WTC11 (cell line): ENCODE measurements at regions not wholly inside any gene's neighbourhood (a gene's known extent, or its start where the extent isn't known, plus 50 kb on each side); places are given as distances from the start of the nearest gene placed in this dataset.

Source experiments
- ATAC-seq: fragments of 200-7000 bp; cut with Tn5 transposase; 2 replicates; pipeline ENCODE4 v1.10.0; 2021; ENCODE audit warnings: mild to moderate bottlenecking, moderate library complexity
- CTCF ChIA-PET: fragments of 300-600 bp; sonication (Branson Sonifier 250); formaldehyde crosslinking; loops from one replicate; lab custom pipeline; 2021; ENCODE audit warnings: antibody characterized with exemption; lab: Charles Lee
- POLR2A ChIA-PET: fragments of 350-600 bp; sonication (Branson Sonifier 250); formaldehyde crosslinking; loops from one replicate; lab custom pipeline; 2021; ENCODE audit warnings: antibody characterized with exemption; lab: Charles Lee
- DNase-seq: peaks from one replicate; pipeline ENCODE4 v3.0.0; 2021; ENCODE audit warnings: low spot score
- H3K27ac Mint-ChIP-seq: 2 replicates; pipeline ENCODE4 v1.8.0; 2021; ENCODE audit warnings: mixed read lengths
- H3K27me3 Mint-ChIP-seq: 2 replicates; pipeline ENCODE4 v1.8.0; 2021; ENCODE audit warnings: low read depth, mild to moderate bottlenecking, moderate library complexity, mixed read lengths
- H3K36me3 Mint-ChIP-seq: 2 replicates; pipeline ENCODE4 v1.8.0; 2021; ENCODE audit warnings: mixed read lengths
- H3K4me1 Mint-ChIP-seq: 2 replicates; pipeline ENCODE4 v1.8.0; 2022; ENCODE audit warnings: mixed read lengths
- H3K4me3 Mint-ChIP-seq: 2 replicates; pipeline ENCODE4 v1.8.0; 2021; ENCODE audit warnings: mild to moderate bottlenecking, moderate library complexity, mixed read lengths
- H3K9me3 Mint-ChIP-seq: 2 replicates; pipeline ENCODE4 v1.8.0; 2021; ENCODE audit warnings: mixed read lengths
- CBFB ChIP-seq: sonication (generic); formaldehyde crosslinking; IDR thresholded peaks from 2 replicates; pipeline ENCODE4 v1.8.1; 2022; ENCODE audit warnings: mild to moderate bottlenecking, low read depth, missing genetic modification reagents
- E2F5 ChIP-seq: sonication (generic); formaldehyde crosslinking; IDR thresholded peaks from 2 replicates; pipeline ENCODE4 v1.8.1; 2022; ENCODE audit warnings: mild to moderate bottlenecking, moderate library complexity, missing genetic modification reagents
- EMX1 ChIP-seq: fragments of 250-450 bp; sonication (Bioruptor Pico); IDR thresholded peaks from 2 replicates; pipeline ENCODE4 v1.8.0; 2021; ENCODE audit warnings: mild to moderate bottlenecking
- ESRRA ChIP-seq: sonication (generic); formaldehyde crosslinking; IDR thresholded peaks from 2 replicates; pipeline ENCODE4 v1.8.1; 2022; ENCODE audit warnings: mild to moderate bottlenecking, missing genetic modification reagents, borderline replicate concordance
- FOXP4 ChIP-seq: sonication (generic); formaldehyde crosslinking; IDR thresholded peaks from 2 replicates; pipeline ENCODE4 v1.8.0; 2022; ENCODE audit warnings: mild to moderate bottlenecking, missing genetic modification reagents
- MAX ChIP-seq: sonication (generic); formaldehyde crosslinking; IDR thresholded peaks from 2 replicates; pipeline ENCODE4 v1.8.0; 2022; ENCODE audit warnings: mild to moderate bottlenecking, missing genetic modification reagents
- MXD4 ChIP-seq: fragments of 250-450 bp; sonication (Bioruptor Pico); IDR thresholded peaks from 2 replicates; pipeline ENCODE4 v1.8.0; 2021; ENCODE audit warnings: mild to moderate bottlenecking, moderate library complexity, borderline replicate concordance
- NR1H2 ChIP-seq: sonication (generic); formaldehyde crosslinking; IDR thresholded peaks from 2 replicates; pipeline ENCODE4 v1.9.0; 2021; ENCODE audit warnings: mild to moderate bottlenecking, moderate library complexity, missing genetic modification reagents
- PRDM15 ChIP-seq: sonication (generic); formaldehyde crosslinking; IDR thresholded peaks from 2 replicates; pipeline ENCODE4 v1.8.0; 2022; ENCODE audit warnings: missing genetic modification reagents
- SOX15 ChIP-seq: fragments of 250-450 bp; sonication (Bioruptor Pico); IDR thresholded peaks from 2 replicates; pipeline ENCODE4 v1.9.0; 2021; ENCODE audit warnings: mild to moderate bottlenecking
- USF1 ChIP-seq: sonication (generic); formaldehyde crosslinking; IDR thresholded peaks from 2 replicates; pipeline ENCODE4 v1.8.0; 2022; ENCODE audit warnings: mild to moderate bottlenecking, missing genetic modification reagents
- ZBTB43 ChIP-seq: sonication (generic); formaldehyde crosslinking; IDR thresholded peaks from 2 replicates; pipeline ENCODE4 v1.8.1; 2023; ENCODE audit warnings: mild to moderate bottlenecking, missing genetic modification reagents
- ZNF138 ChIP-seq: sonication (generic); formaldehyde crosslinking; conservative IDR thresholded peaks from 2 replicates; pipeline ENCODE4 v1.8.1; 2022; ENCODE audit warnings: mild to moderate bottlenecking, moderate library complexity, missing genetic modification reagents
- ZNF263 ChIP-seq: sonication (generic); formaldehyde crosslinking; IDR thresholded peaks from 2 replicates; pipeline ENCODE4 v1.8.1; 2022; ENCODE audit warnings: low read depth, mild to moderate bottlenecking, moderate library complexity, missing genetic modification reagents
- ZNF396 ChIP-seq: fragments of 250-450 bp; sonication (Bioruptor Pico); IDR thresholded peaks from 2 replicates; pipeline ENCODE4 v1.8.0; 2021; ENCODE audit warnings: mild to moderate bottlenecking, moderate library complexity, borderline replicate concordance
- TF ChIP-seq, protein P1 (sequence below): fragments of 250-450 bp; sonication (Bioruptor Pico); IDR thresholded peaks from 2 replicates; pipeline ENCODE4 v2.1.2; 2022; ENCODE audit warnings: mild to moderate bottlenecking, moderate library complexity
- TF ChIP-seq, protein P2 (sequence below): sonication (generic); formaldehyde crosslinking; IDR thresholded peaks from 2 replicates; pipeline ENCODE4 v1.8.0; 2023; ENCODE audit warnings: mild to moderate bottlenecking, missing genetic modification reagents
- TF ChIP-seq, protein P3 (sequence below): sonication (generic); formaldehyde crosslinking; IDR thresholded peaks from 2 replicates; pipeline ENCODE4 v1.8.1; 2023; ENCODE audit warnings: mild to moderate bottlenecking, missing genetic modification reagents, borderline replicate concordance

- DNase-seq (no peak), ATAC-seq (no peak)
- POLR2A ChIA-PET = no interaction called here
- CTCF ChIA-PET = interaction anchor here (1.5 to 3.4 kb wide), 2 partner anchors 46 to 285 kb away, joined by 3 to 29 read pairs; no protein-coding TSS in a partner anchor
- H3K27ac Mint-ChIP-seq = no peak overlapping the region
- H3K27me3 Mint-ChIP-seq = no peaks in the 10 kb centered on the region
- no peak for TF ChIP-seq SOX15 (CRISPR knock-in tag)
- no peak for TF ChIP-seq CBFB (CRISPR knock-in tag)
- no peak for TF ChIP-seq MXD4 (CRISPR knock-in tag)
- no peak for TF ChIP-seq ZNF263 (CRISPR knock-in tag)
- TF ChIP-seq ZNF396 (CRISPR knock-in tag) = no peak
- TF ChIP-seq, protein P1, sequence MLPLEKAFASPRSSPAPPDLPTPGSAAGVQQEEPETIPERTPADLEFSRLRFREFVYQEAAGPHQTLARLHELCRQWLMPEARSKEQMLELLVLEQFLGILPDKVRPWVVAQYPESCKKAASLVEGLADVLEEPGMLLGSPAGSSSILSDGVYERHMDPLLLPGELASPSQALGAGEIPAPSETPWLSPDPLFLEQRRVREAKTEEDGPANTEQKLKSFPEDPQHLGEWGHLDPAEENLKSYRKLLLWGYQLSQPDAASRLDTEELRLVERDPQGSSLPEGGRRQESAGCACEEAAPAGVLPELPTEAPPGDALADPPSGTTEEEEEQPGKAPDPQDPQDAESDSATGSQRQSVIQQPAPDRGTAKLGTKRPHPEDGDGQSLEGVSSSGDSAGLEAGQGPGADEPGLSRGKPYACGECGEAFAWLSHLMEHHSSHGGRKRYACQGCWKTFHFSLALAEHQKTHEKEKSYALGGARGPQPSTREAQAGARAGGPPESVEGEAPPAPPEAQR (CRISPR knock-in tag) = no peak
- TF ChIP-seq PRDM15 = no peak
- TF ChIP-seq ZBTB43 (CRISPR knock-in tag) = no peak
- TF ChIP-seq MAX (CRISPR knock-in tag) = no peak
- no peak for TF ChIP-seq FOXP4
- no peak for TF ChIP-seq ZNF138 (CRISPR knock-in tag)
- no peak for TF ChIP-seq USF1 (CRISPR knock-in tag)
- TF ChIP-seq ESRRA (CRISPR knock-in tag) = no peak
- no peak for TF ChIP-seq NR1H2 (CRISPR knock-in tag)
- TF ChIP-seq, protein P2, sequence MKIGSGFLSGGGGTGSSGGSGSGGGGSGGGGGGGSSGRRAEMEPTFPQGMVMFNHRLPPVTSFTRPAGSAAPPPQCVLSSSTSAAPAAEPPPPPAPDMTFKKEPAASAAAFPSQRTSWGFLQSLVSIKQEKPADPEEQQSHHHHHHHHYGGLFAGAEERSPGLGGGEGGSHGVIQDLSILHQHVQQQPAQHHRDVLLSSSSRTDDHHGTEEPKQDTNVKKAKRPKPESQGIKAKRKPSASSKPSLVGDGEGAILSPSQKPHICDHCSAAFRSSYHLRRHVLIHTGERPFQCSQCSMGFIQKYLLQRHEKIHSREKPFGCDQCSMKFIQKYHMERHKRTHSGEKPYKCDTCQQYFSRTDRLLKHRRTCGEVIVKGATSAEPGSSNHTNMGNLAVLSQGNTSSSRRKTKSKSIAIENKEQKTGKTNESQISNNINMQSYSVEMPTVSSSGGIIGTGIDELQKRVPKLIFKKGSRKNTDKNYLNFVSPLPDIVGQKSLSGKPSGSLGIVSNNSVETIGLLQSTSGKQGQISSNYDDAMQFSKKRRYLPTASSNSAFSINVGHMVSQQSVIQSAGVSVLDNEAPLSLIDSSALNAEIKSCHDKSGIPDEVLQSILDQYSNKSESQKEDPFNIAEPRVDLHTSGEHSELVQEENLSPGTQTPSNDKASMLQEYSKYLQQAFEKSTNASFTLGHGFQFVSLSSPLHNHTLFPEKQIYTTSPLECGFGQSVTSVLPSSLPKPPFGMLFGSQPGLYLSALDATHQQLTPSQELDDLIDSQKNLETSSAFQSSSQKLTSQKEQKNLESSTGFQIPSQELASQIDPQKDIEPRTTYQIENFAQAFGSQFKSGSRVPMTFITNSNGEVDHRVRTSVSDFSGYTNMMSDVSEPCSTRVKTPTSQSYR (CRISPR knock-in tag) = no peak
- TF ChIP-seq, protein P3, sequence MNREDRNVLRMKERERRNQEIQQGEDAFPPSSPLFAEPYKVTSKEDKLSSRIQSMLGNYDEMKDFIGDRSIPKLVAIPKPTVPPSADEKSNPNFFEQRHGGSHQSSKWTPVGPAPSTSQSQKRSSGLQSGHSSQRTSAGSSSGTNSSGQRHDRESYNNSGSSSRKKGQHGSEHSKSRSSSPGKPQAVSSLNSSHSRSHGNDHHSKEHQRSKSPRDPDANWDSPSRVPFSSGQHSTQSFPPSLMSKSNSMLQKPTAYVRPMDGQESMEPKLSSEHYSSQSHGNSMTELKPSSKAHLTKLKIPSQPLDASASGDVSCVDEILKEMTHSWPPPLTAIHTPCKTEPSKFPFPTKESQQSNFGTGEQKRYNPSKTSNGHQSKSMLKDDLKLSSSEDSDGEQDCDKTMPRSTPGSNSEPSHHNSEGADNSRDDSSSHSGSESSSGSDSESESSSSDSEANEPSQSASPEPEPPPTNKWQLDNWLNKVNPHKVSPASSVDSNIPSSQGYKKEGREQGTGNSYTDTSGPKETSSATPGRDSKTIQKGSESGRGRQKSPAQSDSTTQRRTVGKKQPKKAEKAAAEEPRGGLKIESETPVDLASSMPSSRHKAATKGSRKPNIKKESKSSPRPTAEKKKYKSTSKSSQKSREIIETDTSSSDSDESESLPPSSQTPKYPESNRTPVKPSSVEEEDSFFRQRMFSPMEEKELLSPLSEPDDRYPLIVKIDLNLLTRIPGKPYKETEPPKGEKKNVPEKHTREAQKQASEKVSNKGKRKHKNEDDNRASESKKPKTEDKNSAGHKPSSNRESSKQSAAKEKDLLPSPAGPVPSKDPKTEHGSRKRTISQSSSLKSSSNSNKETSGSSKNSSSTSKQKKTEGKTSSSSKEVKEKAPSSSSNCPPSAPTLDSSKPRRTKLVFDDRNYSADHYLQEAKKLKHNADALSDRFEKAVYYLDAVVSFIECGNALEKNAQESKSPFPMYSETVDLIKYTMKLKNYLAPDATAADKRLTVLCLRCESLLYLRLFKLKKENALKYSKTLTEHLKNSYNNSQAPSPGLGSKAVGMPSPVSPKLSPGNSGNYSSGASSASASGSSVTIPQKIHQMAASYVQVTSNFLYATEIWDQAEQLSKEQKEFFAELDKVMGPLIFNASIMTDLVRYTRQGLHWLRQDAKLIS (CRISPR knock-in tag) = no peak
- no peak for TF ChIP-seq EMX1 (CRISPR knock-in tag)
- no peak for TF ChIP-seq E2F5 (CRISPR knock-in tag)
- peaks cover 6% of the 10 kb centered on the region for H3K4me1 Mint-ChIP-seq
- H3K4me3 Mint-ChIP-seq = no peak overlapping the region
- no peaks in the 10 kb centered on the region for H3K36me3 Mint-ChIP-seq
- peaks cover 4% of the 10 kb centered on the region; the same call in 1 of the 2 replicates for H3K9me3 Mint-ChIP-seq
Observed at GRCh38 chr1:115184951-115185331, 95.6 kb upstream of the TSPAN2 start.
